Prostate gland (tissue), 2 donors: ENCODE measurements at regions not wholly inside any gene's neighbourhood (a gene's known extent, or its start where the extent isn't known, plus 50 kb on each side); places are given as distances from the start of the nearest gene placed in this dataset.

Experiments
- DNase-seq: peaks from one replicate; pipeline ENCODE4 v3.0.0-alpha.2; 2019; ENCODE audit warnings: low spot score
- H3K27ac ChIP-seq, 2 donors: fragments of 200-600 bp; sonication (generic); 2 replicates each; pipeline ENCODE4 v1.5.1; 2017 to 2019
- H3K27me3 ChIP-seq: fragments of 200-600 bp; sonication (generic); replicated peaks from 2 replicates; pipeline ENCODE4 v1.5.1; 2019; ENCODE audit not compliant: insufficient read depth
- H3K36me3 ChIP-seq, 2 donors: fragments of 200-600 bp; sonication (generic); 1 replicate in 1 of 2; 2 replicates in 1 of 2; pipeline versions ENCODE4 v1.5.1 to v1.8.1; 2017 to 2019
- H3K4me1 ChIP-seq: fragments of 200-600 bp; sonication (generic); replicated peaks from 2 replicates; pipeline ENCODE4 v1.5.1; 2019
- H3K4me3 ChIP-seq, 2 donors: fragments of 200-600 bp; sonication (generic); 2 replicates each; pipeline ENCODE4 v1.5.1; 2017 to 2019
- H3K9me3 ChIP-seq: fragments of 200-600 bp; sonication (generic); 2 replicates; pipeline ENCODE4 v1.5.1; 2017
- CTCF ChIP-seq, 4 experiments: fragments of 200-600 bp in 2 of 4; fragments of 450-650 bp in 2 of 4; sonication (generic) in 2 of 4; IDR thresholded peaks; 1 replicate in 3 of 4; 2 replicates in 1 of 4; pipeline ENCODE4 v1.5.1; 2016 to 2019; ENCODE audit warnings: antibody characterized with exemption in 4 of 4, mild to moderate bottlenecking in 2 of 4, moderate library complexity in 2 of 4
- POLR2A ChIP-seq: fragments of 450-650 bp; IDR thresholded peaks from one replicate; pipeline ENCODE4 v1.6.1; 2016; ENCODE audit warnings: antibody characterized with exemption, mild to moderate bottlenecking
- POLR2AphosphoS5 ChIP-seq: sonication (generic); formaldehyde crosslinking; IDR thresholded peaks from one replicate; pipeline ENCODE4 v1.6.1; 2017; ENCODE audit warnings: antibody characterized with exemption
- WGBS: methylation state at CpG from one replicate; pipeline ENCODE4 v1.1.5; 2018; 5-methylcytosine and 5-hydroxymethylcytosine counted together
- intact Hi-C: fragments of 100-400 bp; cut with DNase I; formaldehyde crosslinking; loops from one replicate; pipeline ENCODE4 v1.14.2; 2022

GRCh38 chr5:138665261-138665660 is 88.0 kb upstream of the CTNNA1 start:
- H3K27ac ChIP-seq: no peak overlapping the region
- H3K4me1 ChIP-seq: no peaks in the 10 kb centered on the region
- no peak for DNase-seq
- H3K27me3 ChIP-seq: no peaks in the 10 kb centered on the region
- 92% methylated on average over 5 of the region's 5 CpGs for WGBS
- no peaks in the 10 kb centered on the region for H3K36me3 ChIP-seq
- no peaks in the 10 kb centered on the region for H3K9me3 ChIP-seq
- intact Hi-C loops: no loop called here
- no peak overlapping the region for H3K4me3 ChIP-seq
- TF ChIP-seq CTCF (IDR thresholded peaks at IDR 0.05): no peak
- no peak for TF ChIP-seq POLR2AphosphoS5
- no peak for TF ChIP-seq POLR2A

GRCh38 chr5:138664276-138664943 is 88.8 kb upstream of the CTNNA1 start:
- Histone ChIP-seq H3K27ac (no peak overlapping the region), H3K36me3 (no peaks in the 10 kb centered on the region), H3K4me3 (no peak overlapping the region), H3K9me3 (no peaks in the 10 kb centered on the region), H3K27me3 (no peaks in the 10 kb centered on the region), H3K4me1 (no peaks in the 10 kb centered on the region)
- TF ChIP-seq POLR2AphosphoS5 (no peak), POLR2A (no peak), CTCF (IDR thresholded peaks at IDR 0.05) (no peak)
- WGBS: 78% methylated on average over 9 of the region's 9 CpGs
- intact Hi-C loops: no loop called here
- no peak for DNase-seq

- no peaks in the 10 kb centered on the region for H3K4me1 ChIP-seq
- no peaks in the 10 kb centered on the region for H3K27me3 ChIP-seq
- intact Hi-C loops: no loop called here
- H3K9me3 ChIP-seq: no peaks in the 10 kb centered on the region
- no peak overlapping the region for H3K4me3 ChIP-seq
- no peak for TF ChIP-seq CTCF (IDR thresholded peaks at IDR 0.05)
- TF ChIP-seq POLR2A: no peak
- no peak for TF ChIP-seq POLR2AphosphoS5
- no peaks in the 10 kb centered on the region for H3K36me3 ChIP-seq
- no peak for DNase-seq
- H3K27ac ChIP-seq: no peak overlapping the region
- WGBS: 76% methylated on average over 4 of the region's 4 CpGs
Observed at GRCh38 chr5:138663561-138663960, 88.4 kb upstream of the HSPA9 start.

- 55% methylated on average over 5 of the region's 5 CpGs for WGBS
- no peaks in the 10 kb centered on the region for H3K36me3 ChIP-seq
- no peak overlapping the region for H3K4me3 ChIP-seq
- no peaks in the 10 kb centered on the region for H3K9me3 ChIP-seq
- no peaks in the 10 kb centered on the region for H3K4me1 ChIP-seq
- H3K27ac ChIP-seq: no peak overlapping the region
- DNase-seq: no peak
- H3K27me3 ChIP-seq: no peaks in the 10 kb centered on the region
- no peak for TF ChIP-seq POLR2A
- TF ChIP-seq CTCF (IDR thresholded peaks at IDR 0.05): no peak
- TF ChIP-seq POLR2AphosphoS5: no peak
- intact Hi-C loops: no loop called here
Observed at GRCh38 chr5:138663009-138663408, 87.8 kb upstream of the HSPA9 start.

- Histone ChIP-seq H3K9me3 (no peaks in the 10 kb centered on the region), H3K4me3 (no peak overlapping the region), H3K4me1 (no peaks in the 10 kb centered on the region), H3K27ac (no peak overlapping the region), H3K27me3 (no peaks in the 10 kb centered on the region), H3K36me3 (no peaks in the 10 kb centered on the region)
- intact Hi-C loops: no loop called here
- DNase-seq: no peak
- TF ChIP-seq POLR2AphosphoS5 (no peak), POLR2A (no peak), CTCF (IDR thresholded peaks at IDR 0.05) (no peak)
- WGBS: 86% methylated on average over 6 of the region's 6 CpGs
Observed at GRCh38 chr5:138662599-138662998, 87.4 kb upstream of the HSPA9 start.
